ENCODE measurements at regions not wholly inside any gene's neighbourhood (a gene's known extent, or its start where the extent isn't known, plus 50 kb on each side); places are given as distances from the start of the nearest gene placed in this dataset.

GRCh38 chr11:127627629-127628457, 627.3 kb upstream of the KIRREL3 start:
- DNase-seq: peak; percentile 97

GRCh38 chr11:127627204-127627603, 626.6 kb upstream of the KIRREL3 start:
- DNase-seq: no peak

- DNase-seq: no peak
These were observed 624.8 kb upstream of the KIRREL3 start for GRCh38 chr11:127625402-127625801.

- no peak for DNase-seq
These were observed 623.8 kb upstream of the KIRREL3 start for GRCh38 chr11:127624306-127624856.

- no peak for DNase-seq
These were observed 622.1 kb upstream of the KIRREL3 start for GRCh38 chr11:127622686-127623085.

GRCh38 chr11:127620671-127621070, 620.1 kb upstream of the KIRREL3 start:
- no peak for DNase-seq

GRCh38 chr11:127619946-127620345, 619.4 kb upstream of the KIRREL3 start:
- no peak for DNase-seq

GRCh38 chr11:127618721-127619120, 618.2 kb upstream of the KIRREL3 start:
- no peak for DNase-seq

GRCh38 chr11:127616158-127616557, 615.6 kb upstream of the KIRREL3 start:
- peak; percentile 39 for DNase-seq

- no peak for DNase-seq
These were observed 612.0 kb upstream of the KIRREL3 start for GRCh38 chr11:127612607-127613006.

GRCh38 chr11:127609025-127609773, 608.6 kb upstream of the KIRREL3 start:
- DNase-seq: no peak

- DNase-seq: no peak
These were observed 607.0 kb upstream of the KIRREL3 start for GRCh38 chr11:127607487-127608085.

GRCh38 chr11:127601578-127601977, 601.0 kb upstream of the KIRREL3 start:
- no peak for DNase-seq

- peak; percentile 62 for DNase-seq
These were observed 600.1 kb upstream of the KIRREL3 start for GRCh38 chr11:127600674-127601073.

- DNase-seq: no peak
These were observed 597.9 kb upstream of the KIRREL3 start for GRCh38 chr11:127598476-127598875.

GRCh38 chr11:127596433-127596832, 595.9 kb upstream of the KIRREL3 start:
- no peak for DNase-seq

GRCh38 chr11:127592371-127592770, 591.8 kb upstream of the KIRREL3 start:
- DNase-seq: no peak

GRCh38 chr11:127590314-127590713, 589.7 kb upstream of the KIRREL3 start:
- no peak for DNase-seq

- DNase-seq: no peak
These were observed 587.9 kb upstream of the KIRREL3 start for GRCh38 chr11:127588431-127588830.

- DNase-seq: no peak
These were observed 586.9 kb upstream of the KIRREL3 start for GRCh38 chr11:127587511-127587910.

- DNase-seq: no peak
These were observed 575.6 kb upstream of the KIRREL3 start for GRCh38 chr11:127576210-127576609.

- DNase-seq: no peak
These were observed 573.9 kb upstream of the KIRREL3 start for GRCh38 chr11:127574478-127574877.

- no peak for DNase-seq
These were observed 568.3 kb upstream of the KIRREL3 start for GRCh38 chr11:127568891-127569290.

Data from NCI-H146 (cell line).